H1 (cell line): ENCODE measurements at regions not wholly inside any gene's neighbourhood (a gene's known extent, or its start where the extent isn't known, plus 50 kb on each side); places are given as distances from the start of the nearest gene placed in this dataset.

ENCODE experiments used
- CTCF ChIA-PET: fragments of 300-600 bp; sonication (Branson Sonifier 250); formaldehyde crosslinking; loops from one replicate; lab custom pipeline; 2021; ENCODE audit not compliant: partially characterized antibody; lab: Charles Lee
- POLR2A ChIA-PET: fragments of 300-600 bp; sonication (Branson Sonifier 250); formaldehyde crosslinking; loops from one replicate; lab custom pipeline; 2021; ENCODE audit warnings: inconsistent platforms; ENCODE audit not compliant: partially characterized antibody; lab: Charles Lee
- DNase-seq, 2 experiments: peaks; one replicate each; pipeline versions ENCODE4 v3.0.0 to v3.0.0-alpha.2; 2010 to 2022; ENCODE audit warnings: low spot score in 2 of 2, low read depth in 1 of 2, mixed read lengths in 1 of 2
- FAIRE-seq: peaks from 2 replicates; lab custom pipeline; 2011; peaks lifted over from hg19 to GRCh38; lab: Jason Lieb, UNC
- H2AFZ ChIP-seq: 2 replicates; pipeline ENCODE4 v1.8.1; 2012; ENCODE audit warnings: low read length, inconsistent platforms
- H2AK5ac ChIP-seq: 2 replicates; pipeline ENCODE4 v1.6.1; 2013; ENCODE audit warnings: low read depth, low read length
- H2BK120ac ChIP-seq: replicated peaks from 2 replicates; pipeline ENCODE3; 2013; ENCODE audit warnings: low read depth, low read length, inconsistent platforms
- H2BK12ac ChIP-seq: 2 replicates; pipeline ENCODE4 v1.6.1; 2013; ENCODE audit warnings: low read depth, low read length
- H2BK15ac ChIP-seq: 2 replicates; pipeline ENCODE4 v1.6.1; 2013; ENCODE audit warnings: low read length
- H2BK20ac ChIP-seq: 2 replicates; pipeline ENCODE4 v1.6.1; 2013; ENCODE audit warnings: low read length
- H2BK5ac ChIP-seq: 2 replicates; pipeline ENCODE4 v1.6.1; 2013; ENCODE audit warnings: low read depth, low read length
- H3K14ac ChIP-seq: 2 replicates; pipeline ENCODE4 v1.6.1; 2013; ENCODE audit warnings: inconsistent platforms; ENCODE audit not compliant: insufficient read length
- H3K18ac ChIP-seq: 2 replicates; pipeline ENCODE4 v1.6.1; 2013; ENCODE audit warnings: low read length; ENCODE audit errors: extremely low read depth
- H3K23ac ChIP-seq: 2 replicates; pipeline ENCODE4 v1.6.1; 2013; ENCODE audit warnings: inconsistent platforms; ENCODE audit not compliant: insufficient read length
- H3K23me2 ChIP-seq: 2 replicates; pipeline ENCODE4 v1.6.1; 2013; ENCODE audit warnings: low read depth, low read length
- H3K27ac ChIP-seq: 2 replicates; pipeline ENCODE4 v1.6.1; 2011; ENCODE audit warnings: low read depth, low read length, inconsistent platforms
- H3K27me3 ChIP-seq, 4 experiments: replicated peaks in 1 of 4; 1 replicate in 1 of 4; 2 replicates in 3 of 4; pipeline versions ENCODE4 v1.6.1 to v1.8.1; 2011 to 2013; ENCODE audit warnings: low read length in 3 of 4, mild to moderate bottlenecking in 3 of 4, inconsistent platforms in 2 of 4, mixed read lengths in 2 of 4, moderate library complexity in 1 of 4; ENCODE audit not compliant: control insufficient read depth in 3 of 4, insufficient read depth in 3 of 4; ENCODE audit errors: extremely low read depth in 1 of 4
- H3K36me3 ChIP-seq, 4 experiments: 2 replicates each; pipeline versions ENCODE4 v1.6.1 to v1.8.1; 2011 to 2013; ENCODE audit warnings: mild to moderate bottlenecking in 4 of 4, low read length in 3 of 4, moderate library complexity in 2 of 4, control low read depth in 1 of 4, inconsistent platforms in 1 of 4; ENCODE audit not compliant: insufficient read depth in 4 of 4, control insufficient read depth in 2 of 4
- H3K4ac ChIP-seq: replicated peaks from 2 replicates; pipeline ENCODE3; 2013; ENCODE audit warnings: low read length, low read depth, mixed read lengths, inconsistent platforms; ENCODE audit not compliant: insufficient read length
- H3K4me1 ChIP-seq, 4 experiments: replicated peaks in 1 of 4; 1 replicate in 1 of 4; 2 replicates in 3 of 4; pipeline versions ENCODE4 v1.6.1 to v1.8.1; 2011 to 2013; ENCODE audit warnings: low read length in 3 of 4, inconsistent platforms in 2 of 4, mixed read lengths in 1 of 4; ENCODE audit not compliant: insufficient read depth in 4 of 4, control insufficient read depth in 3 of 4
- H3K4me2 ChIP-seq, 2 experiments: 2 replicates each; pipeline versions ENCODE4 v1.6.1 to v1.8.1; 2011 to 2013; ENCODE audit warnings: low read depth in 2 of 2, low read length in 2 of 2, control low read depth in 1 of 2, inconsistent platforms in 1 of 2, mild to moderate bottlenecking in 1 of 2; ENCODE audit not compliant: insufficient read depth in 1 of 2
- H3K4me3 ChIP-seq, 4 experiments: fragments of 200-600, 300-600 bp in 1 of 4; sonication (generic), shearing (Covaris generic), sonication (Bioruptor Twin) in 1 of 4; 2 replicates each; pipeline versions ENCODE4 v1.5.1 to v1.8.1; 2011 to 2016; ENCODE audit warnings: low read length in 4 of 4, low read depth in 3 of 4, control low read depth in 2 of 4, inconsistent platforms in 2 of 4, mild to moderate bottlenecking in 2 of 4, mixed read lengths in 1 of 4, moderate library complexity in 1 of 4; ENCODE audit not compliant: insufficient read depth in 2 of 4; ENCODE audit errors: extremely low read depth in 1 of 4
- H3K56ac ChIP-seq: replicated peaks from 2 replicates; pipeline ENCODE3; 2013; ENCODE audit warnings: low read depth, mild to moderate bottlenecking, mixed read lengths, low read length, inconsistent platforms; ENCODE audit not compliant: insufficient read length
- H3K79me1 ChIP-seq: 2 replicates; pipeline ENCODE4 v1.6.1; 2013; ENCODE audit warnings: low read depth, low read length, control low read depth
- H3K79me2 ChIP-seq, 2 experiments: 2 replicates each; pipeline versions ENCODE4 v1.6.1 to v1.8.1; 2012 to 2013; ENCODE audit warnings: low read length in 2 of 2, mild to moderate bottlenecking in 2 of 2, inconsistent platforms in 1 of 2; ENCODE audit not compliant: insufficient read depth in 2 of 2, control insufficient read depth in 1 of 2
- H3K9ac ChIP-seq, 4 experiments: replicated peaks in 1 of 4; 1 replicate in 1 of 4; 2 replicates in 3 of 4; pipeline versions ENCODE4 v1.6.1 to v1.8.1; 2011 to 2013; ENCODE audit warnings: low read depth in 3 of 4, low read length in 3 of 4, control low read depth in 2 of 4, mild to moderate bottlenecking in 2 of 4, moderate library complexity in 2 of 4, inconsistent platforms in 1 of 4; ENCODE audit errors: extremely low read depth in 1 of 4
- H3K9me3 ChIP-seq, 2 experiments: 2 replicates each; pipeline versions ENCODE4 v1.6.1 to v1.8.1; 2012 to 2013; ENCODE audit warnings: mild to moderate bottlenecking in 2 of 2, moderate library complexity in 2 of 2, control low read depth in 1 of 2, inconsistent platforms in 1 of 2, low read depth in 1 of 2, low read length in 1 of 2, mixed read lengths in 1 of 2; ENCODE audit not compliant: insufficient read depth in 2 of 2
- H4K20me1 ChIP-seq, 2 experiments: replicated peaks in 1 of 2; 2 replicates each; pipeline versions ENCODE3 to v1.8.1; 2011 to 2013; ENCODE audit warnings: inconsistent platforms in 2 of 2, low read length in 2 of 2, mild to moderate bottlenecking in 1 of 2; ENCODE audit not compliant: insufficient read depth in 2 of 2, control insufficient read depth in 1 of 2
- H4K5ac ChIP-seq: 2 replicates; pipeline ENCODE4 v1.6.1; 2013; ENCODE audit warnings: low read length, low read depth, mixed read lengths, inconsistent platforms; ENCODE audit not compliant: insufficient read length
- H4K8ac ChIP-seq: 2 replicates; pipeline ENCODE4 v1.8.0; 2013; ENCODE audit warnings: mild to moderate bottlenecking, moderate library complexity, low read length, inconsistent platforms; ENCODE audit not compliant: insufficient read depth; ENCODE audit errors: extremely low read depth
- H4K91ac ChIP-seq: replicated peaks from 2 replicates; pipeline ENCODE3; 2013; ENCODE audit warnings: low read length, mixed read lengths, inconsistent platforms; ENCODE audit not compliant: insufficient read length
- EGR1 ChIP-seq: IDR thresholded peaks from 2 replicates; pipeline ENCODE4 v1.6.1; 2011; ENCODE audit warnings: low read depth, low read length, borderline replicate concordance
- EP300 ChIP-seq, 2 experiments: IDR thresholded peaks; 1 replicate in 1 of 2; 2 replicates in 1 of 2; pipeline ENCODE4 v1.6.1; 2011 to 2012; ENCODE audit warnings: low read depth in 2 of 2, low read length in 2 of 2, mild to moderate bottlenecking in 2 of 2, borderline replicate concordance in 1 of 2, inconsistent platforms in 1 of 2, moderate library complexity in 1 of 2
- FOSL1 ChIP-seq: IDR thresholded peaks from 2 replicates; pipeline ENCODE4 v1.6.1; 2011; ENCODE audit warnings: mild to moderate bottlenecking, low read depth, low read length, moderate library complexity; ENCODE audit not compliant: insufficient read depth
- GABPA ChIP-seq: IDR thresholded peaks from 2 replicates; pipeline ENCODE4 v1.6.1; 2011; ENCODE audit warnings: mild to moderate bottlenecking, low read length, moderate library complexity, borderline replicate concordance; ENCODE audit not compliant: insufficient read depth
- PHF8 ChIP-seq: fragments of 200-600 bp; sonication (generic); conservative IDR thresholded peaks from 2 replicates; pipeline ENCODE4 v1.7.1; 2012; ENCODE audit warnings: low read depth, mild to moderate bottlenecking, inconsistent platforms, low read length, moderate library complexity
- TAF1 ChIP-seq: IDR thresholded peaks from 2 replicates; pipeline ENCODE4 v1.6.1; 2011; ENCODE audit warnings: mild to moderate bottlenecking, low read depth, low read length
- TEAD4 ChIP-seq: IDR thresholded peaks from 2 replicates; pipeline ENCODE4 v1.6.1; 2012; ENCODE audit warnings: low read depth, low read length, inconsistent platforms, mixed read lengths
- whole genome bisulfite sequencing, 2 experiments: shearing (Covaris generic) in 1 of 2; methylation state at CpG; one replicate each; pipeline versions ENCODE4 v1.1.6 to v1.1.7; 2013 to 2015; ENCODE audit warnings: low lambda C conversion rate in 2 of 2, mixed read lengths in 2 of 2, inconsistent platforms in 1 of 2, low coverage in 1 of 2, missing lambda C conversion rate in 1 of 2; ENCODE audit not compliant: insufficient replicate concordance in 2 of 2, insufficient coverage in 1 of 2, insufficient read length in 1 of 2; ENCODE audit errors: extremely low coverage in 1 of 2, missing lambda C conversion rate in 1 of 2; 5-methylcytosine and 5-hydroxymethylcytosine counted together
- TF ChIP-seq, protein P1 (sequence below): IDR thresholded peaks from 2 replicates; pipeline ENCODE4 v1.6.1; 2011; ENCODE audit warnings: low read depth, mild to moderate bottlenecking, low read length; ENCODE audit not compliant: insufficient read depth
- TF ChIP-seq, protein P2 (sequence below): IDR thresholded peaks from 2 replicates; pipeline ENCODE4 v1.6.1; 2012; ENCODE audit warnings: inconsistent platforms
- TF ChIP-seq, protein P3 (sequence below), 3 experiments: IDR thresholded peaks; 1 replicate in 2 of 3; 2 replicates in 1 of 3; pipeline versions ENCODE4 v1.5.1 to v1.6.1; 2011; ENCODE audit warnings: low read length in 3 of 3, mild to moderate bottlenecking in 3 of 3, inconsistent platforms in 2 of 3, low read depth in 1 of 3, moderate library complexity in 1 of 3; ENCODE audit not compliant: insufficient read depth in 1 of 3; ENCODE audit errors: control extremely low read depth in 1 of 3

DNA sequence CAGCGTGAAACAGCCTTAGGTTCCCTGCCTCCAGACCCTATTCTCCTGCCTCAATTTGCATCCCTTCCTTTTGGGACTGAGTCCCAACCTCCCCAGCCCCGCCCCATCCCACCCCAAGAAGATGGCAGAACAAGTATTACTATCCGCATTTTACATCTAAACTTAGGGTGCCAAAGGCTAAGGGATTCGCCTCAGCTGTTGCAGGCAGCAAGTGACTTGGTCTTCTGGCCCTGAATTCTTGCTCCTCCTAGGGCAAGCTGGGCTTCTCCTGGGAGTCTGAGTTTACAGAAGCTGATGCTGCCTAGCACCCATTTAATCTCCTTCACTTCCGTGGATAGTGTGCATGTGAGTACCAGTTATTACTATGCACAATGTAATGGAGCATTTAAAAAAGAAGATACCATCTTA is 161.3 kb upstream of the NR5A2 start:
- H2BK12ac ChIP-seq = no peak overlapping the region
- CTCF ChIA-PET = interaction anchor here (1.0 to 1.6 kb wide), 3 partner anchors 181 to 643 kb away, joined by 3 to 4 read pairs (median 3); no protein-coding TSS in a partner anchor
- FAIRE-seq (no peak), DNase-seq (no peak)
- H3K4ac ChIP-seq = no peak overlapping the region
- no peak overlapping the region for H4K8ac ChIP-seq
- H3K4me3 ChIP-seq = 0 out of 8 replicates have a peak overlapping the region, but pooled peaks of 1 of the 4 experiments have one; percentile 1
- no peak overlapping the region for H2AK5ac ChIP-seq
- H3K9ac ChIP-seq = no peak overlapping the region
- no peak overlapping the region for H3K23ac ChIP-seq
- H2AFZ ChIP-seq = 0 out of 2 replicates have a peak overlapping the region, but pooled peaks have one; percentile 11
- 23% methylated on average over 5 of the region's 5 CpGs; no CpG with 5 or more reads in 1 of the 2 experiments for WGBS, 2 experiments
- no peaks in the 10 kb centered on the region for H4K20me1 ChIP-seq
- peaks cover 1 to 6% (median 4%) of the 10 kb centered on the region in 4 experiments; a peak in 3 of 7 replicates for H3K4me1 ChIP-seq
- H2BK20ac ChIP-seq = no peak overlapping the region
- H3K14ac ChIP-seq = no peak overlapping the region
- H3K27ac ChIP-seq = no peak overlapping the region
- H3K56ac ChIP-seq = no peak overlapping the region
- H3K79me2 ChIP-seq = no peaks in the 10 kb centered on the region
- no peak overlapping the region for H2BK15ac ChIP-seq
- H3K79me1 ChIP-seq = no peaks in the 10 kb centered on the region
- no peak overlapping the region; the same call in 1 of the 2 replicates for H2BK5ac ChIP-seq
- no peak overlapping the region for H3K18ac ChIP-seq
- H4K5ac ChIP-seq = no peak overlapping the region
- peak overlapping the region; percentile 22 to 53; a peak in 3 of 4 replicates for H3K4me2 ChIP-seq
- no peaks in the 10 kb centered on the region for H3K9me3 ChIP-seq
- no peaks in the 10 kb centered on the region for H3K27me3 ChIP-seq
- no peak overlapping the region for H4K91ac ChIP-seq
- H3K23me2 ChIP-seq = no peaks in the 10 kb centered on the region
- no peak overlapping the region for H2BK120ac ChIP-seq
- POLR2A ChIA-PET = no interaction called here
- H3K36me3 ChIP-seq = no peaks in the 10 kb centered on the region
- TF ChIP-seq, protein P1, sequence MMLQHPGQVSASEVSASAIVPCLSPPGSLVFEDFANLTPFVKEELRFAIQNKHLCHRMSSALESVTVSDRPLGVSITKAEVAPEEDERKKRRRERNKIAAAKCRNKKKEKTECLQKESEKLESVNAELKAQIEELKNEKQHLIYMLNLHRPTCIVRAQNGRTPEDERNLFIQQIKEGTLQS = no peak
- TF ChIP-seq, protein P2, sequence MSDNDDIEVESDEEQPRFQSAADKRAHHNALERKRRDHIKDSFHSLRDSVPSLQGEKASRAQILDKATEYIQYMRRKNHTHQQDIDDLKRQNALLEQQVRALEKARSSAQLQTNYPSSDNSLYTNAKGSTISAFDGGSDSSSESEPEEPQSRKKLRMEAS = no peak
- no peak for TF ChIP-seq PHF8
- TF ChIP-seq GABPA = no peak
- no peak for TF ChIP-seq EP300 (IDR thresholded peaks at IDR 0.05; ENCODE audit: borderline replicate concordance in 1 of 2, low read depth in 2 of 2, low read length in 2 of 2)
- TF ChIP-seq TAF1 = no peak
- TF ChIP-seq, protein P3, sequence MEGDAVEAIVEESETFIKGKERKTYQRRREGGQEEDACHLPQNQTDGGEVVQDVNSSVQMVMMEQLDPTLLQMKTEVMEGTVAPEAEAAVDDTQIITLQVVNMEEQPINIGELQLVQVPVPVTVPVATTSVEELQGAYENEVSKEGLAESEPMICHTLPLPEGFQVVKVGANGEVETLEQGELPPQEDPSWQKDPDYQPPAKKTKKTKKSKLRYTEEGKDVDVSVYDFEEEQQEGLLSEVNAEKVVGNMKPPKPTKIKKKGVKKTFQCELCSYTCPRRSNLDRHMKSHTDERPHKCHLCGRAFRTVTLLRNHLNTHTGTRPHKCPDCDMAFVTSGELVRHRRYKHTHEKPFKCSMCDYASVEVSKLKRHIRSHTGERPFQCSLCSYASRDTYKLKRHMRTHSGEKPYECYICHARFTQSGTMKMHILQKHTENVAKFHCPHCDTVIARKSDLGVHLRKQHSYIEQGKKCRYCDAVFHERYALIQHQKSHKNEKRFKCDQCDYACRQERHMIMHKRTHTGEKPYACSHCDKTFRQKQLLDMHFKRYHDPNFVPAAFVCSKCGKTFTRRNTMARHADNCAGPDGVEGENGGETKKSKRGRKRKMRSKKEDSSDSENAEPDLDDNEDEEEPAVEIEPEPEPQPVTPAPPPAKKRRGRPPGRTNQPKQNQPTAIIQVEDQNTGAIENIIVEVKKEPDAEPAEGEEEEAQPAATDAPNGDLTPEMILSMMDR (IDR thresholded peaks at IDR 0.05; ENCODE audit: control extremely low read depth in 1 of 3, insufficient read depth in 1 of 3, low read depth in 1 of 3, low read length in 3 of 3) = no peak
- no peak for TF ChIP-seq FOSL1
- TF ChIP-seq EGR1 = no peak
- no peak for TF ChIP-seq TEAD4
